ENCODE measurements at regions not wholly inside any gene's neighbourhood (a gene's known extent, or its start where the extent isn't known, plus 50 kb on each side); places are given as distances from the start of the nearest gene placed in this dataset.

DNA sequence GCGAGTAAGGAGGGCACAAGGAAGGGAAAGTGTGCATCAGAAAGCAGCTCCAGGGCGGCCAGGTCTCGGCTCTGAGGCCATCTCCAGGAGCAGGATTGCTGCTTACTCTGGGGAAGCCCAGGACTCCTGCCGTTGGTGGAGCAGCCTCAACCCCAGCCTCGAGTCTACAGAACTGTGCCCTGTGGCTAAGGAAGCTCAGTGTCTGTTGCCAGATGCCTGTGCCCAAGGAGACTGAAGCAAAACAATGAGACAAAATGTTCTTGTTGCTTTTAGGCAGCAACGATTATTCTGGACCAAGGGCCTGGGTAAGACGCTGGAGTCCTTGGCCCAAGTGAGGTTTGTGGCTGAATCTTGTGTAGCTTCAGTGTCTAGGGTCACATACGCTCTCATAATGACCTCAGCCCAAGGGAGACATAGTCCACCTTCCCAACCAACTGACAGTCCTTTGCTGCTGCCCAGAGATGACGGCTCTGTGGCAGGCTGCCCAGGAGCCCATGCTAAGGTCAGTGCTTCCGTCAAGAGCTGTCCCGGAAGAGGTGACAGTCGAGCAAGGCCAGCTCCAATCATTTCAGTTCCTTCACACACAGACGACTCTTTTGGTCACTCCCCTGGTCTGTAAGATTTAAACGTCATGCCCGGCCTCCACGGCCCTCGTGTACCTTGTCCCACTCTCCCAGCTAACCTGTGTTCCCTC, 223.8 kb downstream of the TTC32 start:
- DNase-seq (ENCODE audit: low read depth), result no peak

DNA sequence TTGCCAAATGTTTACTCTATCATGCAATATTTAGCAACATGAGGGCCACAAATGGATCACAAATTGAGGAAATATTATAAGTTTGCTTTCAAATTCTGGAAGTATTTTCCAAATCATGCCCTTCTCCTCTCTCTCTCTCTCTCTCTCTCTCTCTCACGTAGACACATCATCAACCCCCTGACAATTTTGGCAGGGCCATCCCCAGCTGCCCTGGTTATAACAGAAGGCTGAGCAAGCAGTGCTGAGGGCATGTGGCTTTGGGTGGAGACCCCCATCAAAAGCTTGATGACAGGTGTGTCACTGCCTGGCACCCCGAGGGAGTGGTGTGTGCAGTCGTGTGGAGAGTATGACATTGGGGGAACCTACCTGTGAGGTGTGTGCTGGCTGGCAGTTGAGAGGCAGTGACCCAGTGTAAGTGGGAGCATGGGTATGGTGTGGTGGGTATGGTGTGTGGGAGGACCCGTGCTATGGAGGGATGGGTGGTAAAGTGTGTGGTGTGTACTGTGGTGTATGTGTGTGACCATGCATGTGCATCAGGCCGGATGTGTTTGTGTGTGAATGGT, 224.5 kb downstream of the TTC32 start:
- DNase-seq (ENCODE audit: low read depth), result no peak

DNA sequence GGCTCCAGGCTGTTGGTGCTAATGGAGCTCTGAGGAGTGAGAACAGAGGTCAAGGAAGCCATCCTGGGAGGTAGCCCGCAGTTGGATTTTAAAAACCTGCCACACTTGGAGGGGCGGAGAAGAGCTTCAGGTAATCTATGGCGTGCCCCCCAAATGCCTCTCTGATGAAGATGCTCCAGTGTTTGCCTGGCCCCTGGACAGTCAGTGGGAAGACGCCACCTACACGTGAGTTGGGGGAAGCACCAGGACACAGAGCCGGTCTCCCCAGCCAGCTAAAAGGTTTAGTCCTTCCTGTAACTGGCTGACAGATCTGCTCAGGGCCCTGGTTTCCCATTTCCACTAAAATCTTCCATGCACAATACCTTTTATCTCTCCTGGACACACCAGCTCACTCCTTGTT, 225.0 kb downstream of the TTC32 start:
- DNase-seq (ENCODE audit: low read depth), result no peak

DNA sequence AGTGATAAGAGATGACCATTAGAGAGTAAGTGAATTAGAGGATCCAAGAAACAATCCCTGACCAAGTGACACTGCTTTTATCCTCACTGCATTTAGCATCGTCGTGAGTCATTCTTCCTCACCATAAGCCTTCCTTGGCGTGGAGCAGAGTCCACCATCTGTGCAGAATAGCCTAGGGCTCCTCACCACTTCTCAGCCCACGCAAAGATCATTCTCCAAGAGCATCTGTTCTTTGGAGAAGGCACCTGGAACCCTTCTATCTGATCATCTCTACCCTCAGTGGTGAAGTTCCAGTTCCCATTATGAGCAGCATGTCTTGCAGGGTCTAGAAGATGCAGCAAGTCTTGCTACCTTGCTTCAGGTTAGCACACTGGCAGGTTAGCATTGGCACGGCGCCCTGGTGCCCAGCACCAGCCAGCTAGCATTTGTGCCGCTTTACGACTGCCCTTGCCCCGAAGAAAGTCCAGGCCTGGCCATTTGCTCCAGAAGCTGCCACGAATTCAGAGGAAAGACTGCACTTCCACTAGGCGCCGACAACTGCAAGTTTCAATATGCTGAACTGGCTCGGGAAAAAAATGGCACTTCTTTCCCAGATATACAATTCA, 225.8 kb downstream of the TTC32 start:
- DNase-seq (ENCODE audit: low read depth), result no peak

DNA sequence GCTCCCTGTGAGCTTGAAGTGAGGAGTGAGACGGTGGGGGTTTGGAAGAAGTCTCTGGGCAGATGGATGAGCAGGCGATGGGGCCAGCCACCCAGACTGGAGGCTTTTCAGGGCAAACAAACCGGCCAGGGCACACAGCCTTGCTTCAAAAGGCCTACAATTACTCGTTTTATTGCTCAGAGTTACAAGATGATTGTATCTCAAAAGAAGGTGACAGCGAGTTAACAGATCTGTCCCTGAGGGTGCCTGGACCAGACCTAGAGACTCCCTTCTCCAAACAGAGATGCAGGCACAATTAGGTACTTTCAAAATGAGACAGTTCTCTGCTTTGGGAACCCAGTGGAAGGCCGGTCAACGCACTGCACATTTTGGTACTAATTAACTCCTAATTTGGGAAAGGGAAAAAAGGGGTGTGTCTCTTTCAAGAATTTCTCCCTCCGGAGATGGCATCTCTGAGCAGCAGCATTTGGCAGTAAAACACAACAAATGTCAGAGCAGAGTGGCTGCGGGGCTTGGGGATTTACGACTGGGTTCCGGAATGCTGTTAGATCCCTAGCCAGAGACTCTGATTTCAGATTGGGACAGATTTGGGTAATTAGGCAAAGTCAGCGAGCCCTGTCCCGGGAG, 226.7 kb downstream of the TTC32 start:
- no peak for DNase-seq (ENCODE audit: low read depth)

DNA sequence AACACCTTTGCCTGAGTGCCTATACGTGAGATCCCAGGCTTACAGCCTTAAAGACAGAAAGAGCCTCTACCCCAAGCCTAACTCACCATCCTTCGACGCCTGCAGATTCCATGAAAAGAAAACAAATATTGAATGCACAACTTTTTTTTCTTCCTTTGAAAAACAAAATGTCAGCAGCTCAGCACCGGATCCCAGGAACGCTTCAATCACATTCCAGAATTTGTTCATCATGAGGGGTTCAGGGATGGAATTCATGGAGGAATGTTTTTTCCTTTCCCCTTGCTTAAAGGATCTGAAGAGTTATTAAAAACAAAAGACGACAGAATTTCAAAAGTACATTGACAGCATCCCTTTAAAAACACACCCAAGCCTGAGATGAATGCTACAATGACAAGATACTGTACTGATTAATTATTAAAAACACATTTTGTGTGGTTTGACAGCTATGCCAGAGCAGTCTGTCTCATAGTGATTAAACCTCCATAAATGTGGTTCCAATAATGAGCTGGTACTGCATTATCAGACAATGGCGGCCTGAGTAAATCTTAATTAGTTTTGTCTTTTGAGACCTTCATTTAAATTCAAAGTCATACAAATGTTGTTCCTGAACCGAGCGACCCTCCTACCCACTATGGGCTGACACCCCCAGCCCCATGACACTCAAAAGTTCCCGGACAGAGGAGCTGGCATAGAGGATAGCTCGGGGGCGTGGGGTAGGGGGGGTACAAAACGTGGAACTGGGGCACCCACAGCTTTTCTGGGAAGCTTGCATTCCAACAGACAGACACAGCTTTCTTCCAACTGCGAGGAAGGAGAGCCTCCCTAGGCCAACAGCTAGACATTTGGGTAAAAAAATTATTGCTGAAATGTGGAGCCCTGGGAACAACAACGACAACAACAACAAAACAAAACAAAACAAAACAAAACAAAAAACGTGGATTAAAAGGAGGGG, 227.5 kb downstream of the TTC32 start:
- no peak for DNase-seq (ENCODE audit: low read depth)

DNA sequence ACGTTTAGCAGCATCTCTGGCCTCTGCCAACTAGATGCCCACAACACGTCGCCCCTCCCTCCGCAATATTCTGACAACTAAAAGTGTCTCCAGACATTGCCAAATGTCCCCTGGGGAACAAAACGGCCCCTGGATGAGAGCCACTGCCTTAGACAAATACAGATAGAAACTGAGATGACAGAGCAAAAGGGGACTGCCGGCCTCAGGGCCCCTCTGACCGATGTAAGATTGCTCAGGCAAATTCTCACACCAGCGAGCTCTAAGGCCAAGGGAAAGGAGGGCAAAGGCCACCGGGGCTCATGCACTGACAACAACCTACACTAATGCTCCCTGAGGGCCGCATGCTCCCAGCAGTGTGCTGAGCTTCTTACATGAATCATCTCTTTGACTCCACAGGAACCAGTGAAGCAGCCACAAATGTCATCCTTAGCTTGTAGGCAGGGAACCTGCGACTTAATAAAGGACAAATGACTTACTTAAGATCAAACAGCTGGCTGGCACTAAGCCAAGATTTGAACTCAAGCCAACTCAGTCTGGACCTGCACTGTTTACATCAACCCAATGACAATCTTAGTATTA, 228.5 kb downstream of the TTC32 start:
- no peak for DNase-seq (ENCODE audit: low read depth)

DNA sequence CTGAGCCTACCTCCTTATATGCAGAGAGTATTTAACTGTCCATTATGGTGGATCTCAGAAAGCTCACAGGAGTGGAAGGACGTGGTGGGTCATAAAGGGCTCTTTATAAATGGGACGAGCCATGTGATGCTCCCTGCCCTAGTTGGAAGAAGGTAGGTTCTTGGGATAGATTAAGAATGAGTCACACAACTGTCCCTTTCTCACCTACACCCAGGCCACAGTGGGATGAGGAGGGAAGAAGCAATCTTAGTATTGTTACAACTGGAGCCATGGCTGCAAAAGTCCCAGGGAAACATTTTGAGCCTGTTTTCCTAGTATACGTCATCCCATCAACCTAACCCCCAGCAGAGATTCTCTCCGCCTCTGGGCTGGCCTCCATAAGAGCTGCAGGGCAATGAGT, 229.9 kb downstream of the TTC32 start:
- DNase-seq (ENCODE audit: low read depth), result no peak

DNA sequence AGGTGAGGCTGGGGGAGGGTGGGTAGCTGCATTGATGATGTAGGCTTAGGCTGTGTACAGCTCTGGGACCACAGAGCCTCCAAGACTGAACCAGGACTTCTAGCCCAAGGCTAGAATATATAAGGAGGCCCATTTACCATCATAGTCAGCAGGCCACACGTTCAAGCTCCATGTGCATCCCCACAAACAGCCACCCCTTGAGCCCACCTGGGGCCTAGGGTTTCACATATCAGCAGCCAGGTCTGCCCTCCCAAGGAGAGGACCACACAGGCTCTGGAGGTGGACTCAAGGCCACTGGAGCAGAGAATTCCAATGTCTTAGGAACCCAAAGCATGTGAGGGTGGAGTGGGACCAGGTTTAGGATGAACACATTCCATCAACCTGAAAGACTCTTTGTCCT, 230.5 kb downstream of the TTC32 start:
- no peak for DNase-seq (ENCODE audit: low read depth)

DNA sequence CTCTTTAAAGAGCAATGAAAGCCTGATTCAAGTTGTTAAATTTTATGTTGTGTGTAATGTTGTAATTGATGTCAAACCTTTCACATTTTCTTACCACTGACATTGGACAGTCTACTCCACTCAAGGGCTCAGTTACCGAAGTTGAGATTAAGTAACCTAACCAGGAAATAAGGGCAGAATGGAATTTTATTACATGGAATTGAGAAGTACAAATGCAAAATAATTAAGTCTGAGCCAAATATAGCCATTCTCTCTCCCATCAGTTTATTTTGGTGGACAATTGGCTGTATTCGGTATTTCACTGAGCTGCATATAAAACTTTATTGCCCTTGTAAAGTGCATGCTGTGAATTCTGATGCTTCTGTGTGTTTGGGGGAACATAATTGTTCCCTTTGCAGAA, 231.5 kb downstream of the TTC32 start:
- DNase-seq (ENCODE audit: low read depth), result no peak

DNA sequence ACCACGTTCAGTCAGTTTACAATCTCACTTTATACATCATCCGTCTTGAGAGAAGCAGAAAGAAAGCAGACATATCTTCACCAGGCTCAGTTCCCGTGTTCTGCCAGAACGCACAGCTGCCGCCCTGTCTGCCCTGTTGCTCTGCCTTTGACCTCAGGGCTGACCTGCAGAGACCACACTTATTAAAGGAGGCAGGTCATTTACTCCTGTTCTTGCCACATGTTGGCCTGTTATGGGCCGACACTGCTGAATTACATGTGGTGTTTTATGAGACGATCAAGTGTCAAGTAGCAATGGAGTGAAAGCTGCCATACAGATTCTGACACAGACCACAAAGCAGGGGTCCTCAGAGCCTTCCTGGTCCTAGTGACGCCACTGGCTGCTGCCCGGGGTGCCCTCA, 232.2 kb downstream of the TTC32 start:
- no peak for DNase-seq (ENCODE audit: low read depth)

DNA sequence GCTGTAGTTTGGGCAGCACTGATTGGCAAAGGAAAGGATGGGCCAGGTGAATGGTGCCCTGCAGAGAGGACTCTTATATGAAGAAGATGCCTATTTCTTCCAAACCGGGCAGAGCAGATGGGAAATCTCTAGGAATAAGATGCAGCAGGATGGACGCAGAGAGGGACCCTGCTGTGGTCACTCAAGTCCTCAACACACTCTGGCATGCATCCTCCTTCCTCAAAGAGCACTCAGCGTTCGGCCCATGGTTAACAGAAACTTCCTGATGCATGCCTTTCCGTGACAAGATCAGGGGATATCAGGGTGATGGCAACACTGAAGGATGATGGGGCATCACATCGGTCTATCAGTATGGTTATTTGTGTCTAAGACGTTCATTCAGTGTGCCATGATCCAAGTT, 232.7 kb downstream of the TTC32 start:
- no peak for DNase-seq (ENCODE audit: low read depth)

DNA sequence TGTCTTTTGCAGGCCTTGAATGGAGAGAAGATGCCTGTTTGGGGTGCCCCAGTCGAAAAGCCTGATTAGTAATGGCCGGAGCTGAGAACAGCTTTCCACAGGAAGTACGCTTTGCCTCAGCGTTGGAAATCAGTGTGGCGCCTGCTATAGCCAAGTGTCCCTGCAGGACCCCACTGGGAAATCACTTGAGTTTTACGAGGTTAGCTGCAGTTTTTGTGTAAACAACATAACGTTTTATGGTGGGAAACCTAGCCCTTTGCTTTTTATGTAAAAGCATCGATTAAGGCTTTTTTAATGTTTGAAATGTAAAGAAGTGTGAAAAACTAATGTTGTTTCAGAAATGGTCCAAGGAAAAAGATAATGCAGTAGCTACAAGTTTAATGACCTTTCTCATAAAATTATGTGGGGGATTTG, 234.2 kb downstream of the TTC32 start:
- no peak for DNase-seq (ENCODE audit: low read depth)

DNA sequence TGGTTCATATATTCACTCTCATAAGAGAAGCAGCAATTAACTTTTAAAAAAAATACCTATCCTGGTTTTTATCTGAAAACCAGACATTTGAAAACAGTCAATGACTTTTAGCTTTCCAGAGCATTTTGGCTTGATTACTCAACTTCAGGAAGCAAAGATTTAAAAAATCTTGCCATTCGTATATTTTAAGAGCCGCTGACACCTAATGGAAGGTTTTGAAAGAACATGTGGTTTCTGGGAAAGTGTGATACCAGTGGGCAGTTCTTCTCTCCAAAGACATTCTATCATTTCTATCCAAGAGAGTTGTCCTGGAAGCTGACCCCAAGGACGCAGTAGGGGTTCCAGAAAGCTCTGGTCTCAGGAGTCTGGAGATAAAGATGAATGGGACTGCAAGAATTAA, 234.7 kb downstream of the TTC32 start:
- no peak for DNase-seq (ENCODE audit: low read depth)

DNA sequence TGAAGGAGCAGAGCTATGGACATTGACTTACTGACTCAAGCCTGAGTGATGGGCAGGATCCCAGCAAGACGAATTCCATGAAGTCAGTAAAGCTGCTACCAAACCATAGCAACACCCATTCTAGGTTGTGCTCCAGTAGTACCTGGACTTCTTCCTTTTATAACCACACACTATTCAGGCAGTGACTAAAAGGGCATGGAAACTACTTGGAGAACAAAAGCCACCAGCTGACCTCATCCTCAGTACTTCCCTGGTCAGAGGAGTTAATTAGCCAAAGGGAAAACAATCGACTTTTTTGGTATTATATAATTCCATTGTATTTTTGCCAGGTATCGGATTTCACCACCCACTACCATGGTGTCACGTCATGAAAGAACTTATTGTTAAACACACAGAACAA, 237.1 kb downstream of the TTC32 start:
- no peak for DNase-seq (ENCODE audit: low read depth)

DNA sequence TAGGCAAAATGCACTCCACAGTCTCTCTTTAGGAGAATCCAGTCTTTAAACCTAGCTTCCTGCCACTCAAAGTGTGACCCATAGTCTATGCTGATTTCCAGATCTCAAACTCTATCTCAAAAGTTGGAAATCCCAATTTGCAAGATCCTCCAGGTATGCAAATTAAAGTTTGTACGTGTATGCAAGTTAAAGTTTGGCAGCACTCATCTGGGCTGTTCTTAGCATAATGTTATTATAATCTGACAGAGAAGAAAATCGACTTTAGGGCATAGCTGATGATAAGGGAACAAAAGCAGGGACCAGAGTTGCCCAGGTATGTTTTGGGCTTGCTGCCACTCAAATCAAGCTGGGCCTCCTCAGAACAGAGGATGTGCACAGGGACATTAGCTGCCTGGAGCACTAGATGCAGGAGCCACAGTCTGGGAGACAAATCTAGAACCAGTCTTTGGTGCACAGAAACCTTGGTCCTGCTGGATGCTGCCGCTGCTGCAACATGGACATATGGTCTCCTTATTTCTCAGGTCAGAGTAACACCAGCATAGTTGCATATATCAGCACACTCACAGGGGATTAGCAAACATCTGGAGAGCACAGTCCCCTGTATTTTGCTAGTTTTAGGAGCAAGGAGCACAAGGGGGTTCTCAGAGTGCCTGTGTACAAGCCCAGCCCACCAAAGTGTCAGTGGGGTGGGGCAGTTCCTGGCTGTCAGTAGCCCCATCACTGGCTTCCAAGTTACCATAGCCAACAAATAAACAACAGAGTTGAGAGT, 242.6 kb downstream of the TTC32 start:
- DNase-seq (ENCODE audit: low read depth), result no peak

DNA sequence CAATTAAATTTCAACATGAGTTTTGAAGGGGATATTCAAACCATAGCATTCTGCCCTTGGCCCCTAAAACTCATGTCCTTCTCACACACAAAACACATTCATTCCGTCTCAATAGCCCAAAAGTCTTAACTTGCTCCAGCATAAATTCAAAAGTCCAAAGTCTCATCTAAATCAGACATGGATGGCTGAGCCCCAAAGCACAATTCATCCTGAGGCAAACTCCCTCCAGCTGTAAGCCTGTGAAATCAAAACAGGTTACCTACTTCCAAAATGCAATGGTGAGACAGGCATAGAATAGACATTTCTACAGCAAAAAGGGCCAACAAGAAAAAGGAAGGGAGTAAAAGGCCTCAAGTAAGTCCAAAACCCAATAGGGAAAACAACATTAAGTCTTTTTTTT, 245.8 kb downstream of the TTC32 start:
- DNase-seq (ENCODE audit: low read depth), result no peak

DNA sequence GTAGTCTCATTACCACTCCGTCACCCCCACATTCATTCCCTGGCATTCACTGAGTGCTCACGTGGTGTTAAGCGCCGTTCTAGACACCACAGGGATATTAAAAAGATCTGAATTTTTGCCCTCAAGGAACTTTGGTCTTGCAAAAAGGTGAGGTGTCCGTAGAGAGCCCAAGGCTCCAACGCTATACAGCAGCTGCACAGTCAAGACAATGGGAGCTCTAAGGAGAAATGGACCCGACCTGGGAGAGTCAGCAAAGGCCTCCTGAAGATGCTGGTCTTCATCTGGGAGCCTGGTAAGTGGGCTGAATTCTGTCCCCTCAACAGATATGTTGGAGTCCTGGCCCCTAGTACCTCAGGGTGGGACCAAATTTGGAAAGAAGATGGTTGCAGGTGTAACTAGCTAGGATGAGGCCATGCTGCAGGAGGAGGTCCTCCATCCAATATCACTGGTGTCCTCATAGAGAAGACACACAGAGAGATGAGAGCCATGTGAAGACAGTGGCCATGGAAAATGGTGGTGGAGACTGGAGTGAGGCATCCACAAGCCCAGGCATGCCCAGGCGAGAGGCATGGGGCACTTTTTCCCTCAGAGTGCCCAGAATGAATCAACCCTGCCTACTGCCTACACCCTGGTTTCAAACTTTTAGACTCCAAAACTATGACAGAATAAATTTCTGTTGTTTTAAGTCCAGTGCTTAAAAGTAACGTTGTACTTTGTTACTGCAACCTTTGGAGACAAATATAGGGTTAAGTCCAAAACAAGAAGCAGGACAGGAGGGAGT, 247.3 kb downstream of the TTC32 start:
- DNase-seq (ENCODE audit: low read depth), result no peak

DNA sequence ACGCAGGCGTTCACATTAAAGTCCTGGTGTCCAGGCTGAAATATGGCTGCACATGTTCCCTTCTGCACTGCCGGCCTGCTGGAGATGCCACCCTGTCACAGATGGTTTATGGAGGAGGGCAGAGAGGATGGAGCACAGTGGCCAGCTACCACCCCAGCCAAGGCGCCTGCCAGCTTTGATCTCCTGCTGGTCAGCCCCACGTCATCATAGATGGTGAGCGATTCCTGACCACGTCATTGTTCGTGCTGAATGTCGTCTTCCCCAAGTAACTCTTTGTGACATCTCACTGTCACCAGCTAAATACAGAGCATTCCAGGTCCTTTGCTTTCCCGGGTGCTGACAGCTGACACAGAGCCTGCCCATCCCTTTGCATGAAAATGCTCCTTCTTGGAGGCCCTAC, 248.3 kb downstream of the TTC32 start:
- DNase-seq (ENCODE audit: low read depth), result no peak

DNA sequence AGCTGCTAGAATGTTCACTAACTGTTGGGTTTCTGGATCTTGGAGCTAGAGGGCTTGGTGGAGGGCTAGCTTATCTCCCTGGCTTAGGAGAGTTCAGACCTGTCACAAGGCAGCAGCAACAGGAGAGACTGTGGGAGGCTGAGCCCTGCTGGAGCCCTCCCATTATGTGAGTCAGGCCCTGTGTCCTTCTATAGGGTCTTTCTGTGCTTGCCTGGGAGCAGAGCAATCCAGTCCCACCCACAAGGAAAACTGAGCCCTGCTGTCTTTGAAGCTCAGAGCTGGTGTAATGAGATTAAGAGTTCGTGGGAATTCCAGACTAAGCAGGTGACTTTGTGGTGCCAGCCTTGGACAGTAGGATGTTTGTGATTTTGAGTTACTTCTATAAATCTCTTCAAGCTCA, 249.0 kb downstream of the TTC32 start:
- no peak for DNase-seq (ENCODE audit: low read depth)
